ENCODE measurements at regions not wholly inside any gene's neighbourhood (a gene's known extent, or its start where the extent isn't known, plus 50 kb on each side); places are given as distances from the start of the nearest gene placed in this dataset.

DNA sequence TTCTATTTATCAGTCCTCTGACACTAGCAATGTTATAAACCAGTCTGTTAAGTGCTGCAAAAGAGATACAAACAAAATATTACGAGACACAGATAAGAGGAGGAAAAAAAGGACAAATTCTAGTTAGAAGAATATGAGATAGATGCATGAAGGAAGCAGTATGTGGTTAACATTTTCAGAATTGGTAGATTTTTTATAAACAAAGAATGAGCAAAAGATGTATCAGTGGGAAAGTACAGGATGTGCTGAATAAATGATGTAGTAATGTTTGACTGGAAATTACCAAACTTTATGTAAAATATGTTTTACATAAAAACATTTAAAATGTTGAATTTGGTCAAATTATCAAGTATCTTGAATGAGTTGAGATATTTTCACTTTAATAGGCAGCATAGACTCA lies 574.2 kb downstream of the NUF2 start:
- H4K20me1 ChIP-seq (ENCODE audit: insufficient read depth, low read length), result no peaks in the 10 kb centered on the region
- intact Hi-C loops (cut with micrococcal nuclease) (no loop called here), in situ Hi-C loops (cut with MboI; ENCODE audit: low sequenced_read_pairs) (no loop called here), dilution Hi-C loops (cut with HindIII; ENCODE audit: low sequenced_read_pairs, unreplicated experiment) (no loop called here)
- DNase-seq (no peak), ATAC-seq (ENCODE audit: low read depth) (no peak)
- no peaks in the 10 kb centered on the region for H3K27me3 ChIP-seq (ENCODE audit: control insufficient read depth, insufficient read depth, low read length)
- no peaks in the 10 kb centered on the region for H3K79me1 ChIP-seq (ENCODE audit: low read depth in 1 of 2, low read length in 2 of 2)
- no peak overlapping the region for H2BK120ac ChIP-seq (ENCODE audit: low read depth, low read length)
- no peak overlapping the region for H3K14ac ChIP-seq (replicated peaks; ENCODE audit: low read depth, low read length)
- no peak overlapping the region for H2AFZ ChIP-seq (replicated peaks; ENCODE audit: low read length, poor library complexity)
- TF ChIP-seq RCOR1 (IDR thresholded peaks at IDR 0.05; ENCODE audit: insufficient replicate concordance, low read length), result no peak
- TF ChIP-seq CHD1 (IDR thresholded peaks at IDR 0.05; ENCODE audit: low read depth, low read length), result no peak
- no peak for TF ChIP-seq RAD21 (IDR thresholded peaks at IDR 0.05; ENCODE audit: low read length)
- no peak overlapping the region for H2BK5ac ChIP-seq (ENCODE audit: low read depth, low read length, poor library complexity, severe bottlenecking)
- H2BK15ac ChIP-seq (ENCODE audit: low read depth, low read length), result no peak overlapping the region
- H3K56ac ChIP-seq (ENCODE audit: extremely low read depth, insufficient read depth, low read length), result no peak overlapping the region
- no peak overlapping the region for H3K4me2 ChIP-seq (ENCODE audit: low read depth, low read length)
- H3K4ac ChIP-seq (ENCODE audit: low read depth, low read length), result no peak overlapping the region
- no peak overlapping the region for H3K9ac ChIP-seq (ENCODE audit: low read depth, low read length)
- no peaks in the 10 kb centered on the region for H3K9me1 ChIP-seq (ENCODE audit: insufficient read depth, low read length)
- WGBS, 2 experiments (ENCODE audit: extremely low coverage in 2 of 2, insufficient read length in 1 of 2), result no CpG with 5 or more reads among the region's 1 CpG
- H3K4me1 ChIP-seq (ENCODE audit: control insufficient read depth, insufficient read depth, low read length), result no peaks in the 10 kb centered on the region
- H2BK20ac ChIP-seq (ENCODE audit: low read depth, low read length), result no peak overlapping the region
- POLR2A ChIA-PET (ENCODE audit: unreplicated experiment), result no interaction called here
- no peak overlapping the region for H3K23ac ChIP-seq (ENCODE audit: low read depth, low read length)
- H2AK9ac ChIP-seq (replicated peaks; ENCODE audit: low read depth, low read length, poor library complexity), result no peak overlapping the region
- CTCF ChIA-PET, result no interaction called here
- H4K5ac ChIP-seq (ENCODE audit: low read depth, low read length), result no peak overlapping the region
- no peak overlapping the region for H4K91ac ChIP-seq (ENCODE audit: insufficient read depth, low read depth, low read length)
- no TSS peak for BruUV-seq (replicated peaks)
- H3K36me3 ChIP-seq (ENCODE audit: control insufficient read depth, insufficient read depth, low read length), result no peaks in the 10 kb centered on the region
- H3K4me3 ChIP-seq (ENCODE audit: insufficient read depth, low read depth, low read length), result no peak overlapping the region
- no peak overlapping the region for H3K18ac ChIP-seq (ENCODE audit: low read depth, low read length)
- H3K9me3 ChIP-seq (ENCODE audit: control insufficient read depth, insufficient read depth, low read length), result no peaks in the 10 kb centered on the region
- no peak overlapping the region for H4K8ac ChIP-seq (ENCODE audit: low read depth in 2 of 2, low read length in 2 of 2)
- no peak overlapping the region for H3K27ac ChIP-seq (ENCODE audit: insufficient read depth, low read length)
- no peak overlapping the region for H2AK5ac ChIP-seq (ENCODE audit: low read depth, low read length)

Measured in IMR-90 (cell line).